Right hindlimb (tissue), 1 donor: ENCODE measurements at regions not wholly inside any gene's neighbourhood (a gene's known extent, or its start where the extent isn't known, plus 50 kb on each side); places are given as distances from the start of the nearest gene placed in this dataset.

ENCODE experiments used
- DNase-seq: peaks from one replicate; pipeline ENCODE4 v3.0.0-alpha.2; 2018

GRCh38 chr3:178048768-178049167 is 487.5 kb upstream of the KCNMB2 start:
- DNase-seq: no peak

GRCh38 chr3:178054471-178054870 is 481.8 kb upstream of the KCNMB2 start:
- DNase-seq: no peak

DNA sequence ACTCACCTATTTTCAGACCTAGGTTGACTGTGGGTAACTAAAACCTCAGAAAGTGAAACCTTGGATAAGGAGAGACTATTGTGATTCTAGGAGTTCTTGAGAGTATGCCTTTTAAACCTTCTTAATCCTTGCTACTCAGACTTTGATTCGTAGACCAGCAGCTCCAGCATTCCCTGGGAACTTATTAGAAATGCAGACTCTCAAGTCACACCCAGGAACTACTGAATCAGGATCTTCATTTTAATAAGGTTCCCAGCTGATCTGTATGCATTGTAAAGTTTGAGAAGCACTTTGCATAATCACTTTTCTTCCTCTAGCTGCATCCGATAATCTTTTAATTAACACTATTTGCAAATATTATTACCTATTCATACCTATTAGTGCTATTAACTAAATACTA is 480.3 kb upstream of the KCNMB2 start:
- no peak for DNase-seq

DNA sequence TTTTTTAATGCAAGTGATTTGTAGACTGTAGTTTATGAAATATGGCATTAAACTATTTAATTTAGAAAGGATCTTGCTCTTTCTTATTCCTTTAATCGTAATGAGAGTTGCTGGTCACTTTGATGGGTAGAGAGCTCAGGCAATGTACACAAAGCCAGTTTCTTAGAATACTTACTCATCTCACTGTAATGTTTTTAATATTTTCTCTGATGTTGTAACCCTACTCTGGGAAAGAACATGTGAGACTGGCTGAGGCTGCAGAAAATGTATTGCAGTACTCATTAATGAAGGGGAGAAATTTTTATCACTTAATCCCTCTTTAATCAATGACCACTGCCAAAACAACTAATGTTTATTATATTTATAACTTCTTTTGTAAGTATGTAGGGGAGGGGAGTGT is 479.4 kb upstream of the KCNMB2 start:
- no peak for DNase-seq

GRCh38 chr3:178058629-178059028 is 477.6 kb upstream of the KCNMB2 start:
- no peak for DNase-seq

- DNase-seq: no peak
Observed at GRCh38 chr3:178059119-178059518, 477.1 kb upstream of the KCNMB2 start.

DNA sequence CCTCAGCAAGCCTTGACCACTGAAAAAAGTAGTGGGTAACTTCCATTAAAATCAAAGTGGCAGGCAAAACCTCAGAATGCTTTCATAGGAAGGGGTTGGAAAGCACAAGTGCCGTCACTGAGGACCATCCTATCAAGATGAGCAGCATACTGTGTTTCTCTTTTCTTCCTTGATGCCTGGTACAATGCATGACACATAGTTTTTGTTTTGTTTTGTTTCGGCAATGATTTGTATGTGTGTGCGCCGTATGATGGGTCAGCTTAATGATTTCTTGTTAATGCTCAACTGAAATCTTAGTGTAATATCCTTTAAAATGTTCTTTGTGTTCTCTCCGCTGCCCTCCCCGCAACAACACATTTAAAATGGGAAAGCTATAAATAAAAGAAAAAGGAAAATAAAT is 476.4 kb upstream of the KCNMB2 start:
- no peak for DNase-seq

DNA sequence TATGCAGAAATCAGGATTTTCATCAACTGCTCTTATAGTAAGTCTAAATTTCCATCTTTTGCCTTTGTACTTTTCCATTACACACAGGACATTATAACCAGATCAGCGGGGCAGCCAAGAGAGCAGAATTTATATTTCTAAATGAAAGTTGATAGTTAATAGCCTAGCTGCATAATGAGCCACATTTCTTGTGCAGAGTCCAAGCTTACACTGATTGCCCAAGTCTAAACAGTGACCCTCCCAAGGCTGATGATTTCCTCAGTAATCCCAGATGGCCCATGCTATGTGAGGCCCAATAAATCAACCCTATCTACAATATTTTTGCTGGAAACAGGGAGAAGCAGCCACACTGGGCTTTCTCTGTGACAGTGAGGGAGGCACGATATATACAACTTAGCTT is 475.8 kb upstream of the KCNMB2 start:
- DNase-seq: peak; percentile 50

GRCh38 chr3:178062126-178062525 is 474.1 kb upstream of the KCNMB2 start:
- DNase-seq: no peak

GRCh38 chr3:178063461-178063860 is 472.8 kb upstream of the KCNMB2 start:
- no peak for DNase-seq

- no peak for DNase-seq
Observed at GRCh38 chr3:178067721-178068120, 468.5 kb upstream of the KCNMB2 start.

DNA sequence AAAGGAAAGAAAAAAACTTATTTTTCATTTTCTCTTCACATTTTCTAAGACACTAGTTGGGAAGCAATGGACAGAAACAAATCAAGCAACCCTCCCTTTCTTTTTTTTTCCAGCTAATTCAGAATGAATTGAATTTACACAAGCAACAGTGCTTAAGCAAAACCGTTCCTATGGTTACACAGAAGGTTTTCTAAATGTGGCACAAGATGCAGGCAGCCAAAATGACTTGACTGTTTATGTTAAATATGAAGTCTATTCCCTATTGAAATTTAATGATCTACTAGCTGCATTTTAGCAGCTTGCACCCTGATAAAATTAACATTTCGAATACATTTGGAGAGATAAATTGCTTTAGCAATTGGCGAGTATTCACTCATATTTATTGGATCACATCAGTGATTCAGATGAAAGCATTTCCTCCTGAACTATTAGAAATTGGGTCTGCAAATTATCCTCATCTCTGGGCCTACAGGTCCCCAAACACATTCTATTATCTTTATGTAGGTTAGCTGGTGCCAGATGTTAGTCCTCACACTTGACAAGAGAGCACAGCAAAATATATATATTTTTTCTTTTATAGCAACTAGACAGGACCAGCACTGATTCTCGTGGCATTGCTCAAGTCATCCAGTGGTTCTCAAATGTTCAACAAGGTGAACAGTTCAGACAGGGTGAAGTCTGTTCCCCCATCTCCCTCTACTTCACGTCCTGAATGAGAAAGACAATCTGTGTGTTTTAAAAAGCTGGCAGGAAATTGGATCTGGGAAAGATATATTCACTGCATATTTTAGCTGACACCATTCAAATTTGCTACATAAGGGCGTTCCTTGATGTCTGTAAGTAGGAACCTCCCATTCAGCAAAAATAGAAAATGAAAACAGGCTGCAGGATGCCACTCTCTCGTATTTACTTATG is 463.6 kb upstream of the KCNMB2 start:
- no peak for DNase-seq

GRCh38 chr3:178073366-178073765 is 462.9 kb upstream of the KCNMB2 start:
- DNase-seq: no peak

GRCh38 chr3:178075344-178075743 is 460.9 kb upstream of the KCNMB2 start:
- no peak for DNase-seq

- DNase-seq: peak; percentile 76
Observed at GRCh38 chr3:178078953-178079352, 457.3 kb upstream of the KCNMB2 start.

DNA sequence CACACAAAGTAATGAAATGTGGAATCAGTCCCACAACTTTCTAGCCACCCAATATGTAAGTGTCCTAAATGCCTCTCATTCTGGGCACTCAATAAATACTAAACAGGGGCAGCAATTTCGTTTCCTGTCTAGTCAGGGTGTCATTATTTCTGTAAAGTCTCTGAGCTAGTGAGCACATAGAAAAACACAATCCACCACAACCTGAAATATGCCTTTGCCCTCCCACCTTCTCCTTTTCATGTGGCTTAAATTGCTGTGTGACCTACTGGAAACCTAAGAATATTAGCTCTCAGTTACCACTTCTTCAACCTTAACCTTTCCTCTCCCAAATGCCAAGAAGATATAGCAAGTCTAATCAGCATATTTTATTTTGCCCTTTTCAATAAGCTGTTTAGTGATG is 456.3 kb upstream of the KCNMB2 start:
- DNase-seq: no peak

DNA sequence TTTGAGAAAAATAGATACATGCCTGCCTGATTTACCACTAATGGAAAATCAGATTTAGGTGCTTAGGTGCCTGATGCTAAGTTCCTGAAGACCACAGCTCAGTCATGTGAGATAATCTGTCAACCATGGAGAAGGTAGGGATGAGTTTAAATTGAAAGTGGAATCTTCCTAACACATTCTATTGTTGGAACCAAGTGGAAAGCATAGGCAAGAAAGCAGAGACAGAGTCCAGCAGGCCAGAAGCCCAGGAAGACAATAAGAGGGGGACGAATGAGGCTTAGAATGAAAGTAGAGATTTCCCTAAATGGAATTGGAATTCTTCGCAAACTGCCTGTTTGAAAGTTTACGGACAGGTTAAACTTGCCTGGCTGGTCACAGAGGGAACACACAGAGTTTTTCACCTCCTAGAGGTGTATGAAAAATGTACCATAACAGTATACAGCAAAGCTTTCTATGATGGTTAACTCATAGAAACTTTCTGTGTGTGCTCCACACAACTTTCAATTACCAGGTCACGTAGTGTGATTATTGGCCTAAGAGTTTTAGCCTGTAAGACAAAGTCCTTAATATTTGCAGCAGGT is 453.8 kb upstream of the KCNMB2 start:
- DNase-seq: no peak

DNA sequence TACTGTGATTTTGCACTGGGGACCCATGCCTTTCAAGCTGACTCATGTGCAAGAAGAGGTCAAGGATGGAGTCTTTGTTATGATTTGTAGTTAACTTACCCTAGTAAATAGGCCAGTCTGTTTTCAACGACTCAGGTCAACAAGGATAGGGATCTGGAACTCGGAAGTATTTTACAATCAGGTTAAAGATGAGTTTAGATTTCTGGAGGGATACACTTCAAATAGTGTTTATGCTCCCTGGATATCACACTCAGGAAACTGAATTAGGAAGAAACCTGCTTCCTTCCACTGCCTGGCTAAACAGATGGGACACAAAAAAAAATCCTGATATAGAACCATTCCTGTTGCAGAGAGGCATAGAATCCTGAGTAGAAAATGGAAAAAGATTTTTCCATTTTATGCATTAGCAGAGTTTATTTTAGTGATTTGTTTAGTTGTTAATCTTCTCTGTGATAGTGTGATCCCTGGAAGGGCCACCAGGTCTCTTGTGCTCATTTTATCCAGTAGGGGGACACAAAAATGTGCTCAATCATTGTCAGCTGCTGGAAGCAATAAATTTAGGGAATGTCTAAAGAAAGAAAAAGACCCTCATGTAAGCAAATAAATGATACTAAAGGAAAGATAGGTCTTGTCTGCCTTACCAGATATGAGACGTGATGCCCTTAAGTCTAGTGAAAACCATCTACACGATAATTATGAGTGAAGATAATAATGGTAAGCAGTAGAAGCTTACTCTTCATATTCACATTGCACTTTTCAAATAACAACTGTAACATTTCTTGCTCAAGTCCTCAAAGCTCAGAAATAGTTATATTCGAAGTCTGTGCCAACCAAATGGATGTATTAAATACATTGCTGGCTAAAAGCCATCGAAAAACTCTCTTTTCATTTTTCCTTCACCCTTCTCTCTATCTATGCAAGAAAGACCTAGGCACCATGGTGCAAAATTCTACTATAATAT is 452.1 kb upstream of the KCNMB2 start:
- DNase-seq: no peak

DNA sequence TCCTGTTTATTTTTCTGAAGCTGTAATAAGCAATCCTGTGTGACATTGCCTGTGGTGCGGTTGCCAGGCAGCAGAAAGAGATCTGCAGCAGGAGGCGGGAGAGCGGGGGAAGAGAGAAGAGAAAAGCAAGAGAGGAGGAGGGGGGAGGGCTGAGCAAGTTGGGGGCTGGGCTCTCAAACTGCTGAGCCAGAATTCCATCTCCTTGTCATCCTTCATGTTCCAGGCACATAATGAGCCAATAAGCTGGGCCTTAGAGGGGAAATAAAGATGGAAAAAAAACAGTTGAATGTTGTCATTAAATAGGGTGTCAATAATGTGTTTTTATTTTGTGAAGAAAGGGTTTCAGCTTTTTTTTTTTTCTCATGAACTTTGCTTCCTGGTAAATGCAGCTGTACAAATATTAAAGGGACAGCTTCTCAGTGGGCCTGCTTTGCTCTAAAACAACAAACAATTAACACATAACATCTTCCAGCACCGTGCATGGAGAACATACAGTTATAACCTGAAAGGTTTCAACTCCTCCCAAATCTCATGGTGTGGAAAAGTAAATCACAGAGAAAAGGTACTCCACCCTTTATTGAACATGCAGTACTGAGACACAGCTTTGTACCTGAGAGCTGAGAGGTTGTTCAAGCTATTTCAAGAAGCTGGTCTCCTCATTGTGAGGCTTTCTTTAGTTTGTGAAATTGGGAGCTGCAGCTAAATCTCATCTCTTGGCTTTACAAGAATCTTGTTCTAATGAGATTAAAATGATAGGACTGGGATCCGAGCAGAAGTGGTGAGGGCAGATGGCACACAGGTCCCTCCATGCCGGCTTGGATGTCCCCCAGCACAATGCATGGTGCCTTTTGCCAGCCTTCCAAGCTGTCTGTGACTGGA is 451.1 kb upstream of the KCNMB2 start:
- DNase-seq: peak; percentile 93

- no peak for DNase-seq
Observed at GRCh38 chr3:178085817-178086123, 450.5 kb upstream of the KCNMB2 start.

DNA sequence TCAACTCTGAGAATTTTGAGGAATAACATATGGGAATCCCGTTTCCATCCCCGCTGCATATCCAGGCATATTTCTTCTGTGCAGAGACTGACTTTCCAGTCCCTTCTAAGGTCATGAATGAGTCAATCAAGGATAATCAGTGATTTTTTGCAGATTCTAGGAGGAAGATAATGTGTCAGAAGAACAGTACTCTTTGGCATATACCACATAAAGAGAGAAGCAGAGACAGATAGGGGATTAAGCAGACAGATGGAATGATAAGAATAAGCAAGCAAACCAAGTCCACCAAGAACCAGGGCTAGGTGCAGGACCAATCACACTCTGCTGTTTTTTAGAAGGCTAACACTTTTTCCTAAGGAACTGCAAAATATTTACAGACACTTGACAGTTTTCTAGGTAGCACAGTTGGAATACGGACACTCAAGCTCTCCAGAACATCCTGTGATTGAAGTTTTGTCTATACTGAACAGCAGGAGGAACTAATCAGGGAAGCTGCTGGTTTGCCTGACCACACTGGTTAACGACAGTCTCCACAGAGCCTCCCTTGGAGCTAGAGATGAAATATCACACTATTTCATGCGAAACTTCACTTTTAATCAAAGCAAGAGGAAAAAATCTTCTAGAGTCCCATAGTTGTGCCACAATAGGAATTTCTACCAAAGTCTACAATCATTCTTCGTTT is 450.0 kb upstream of the KCNMB2 start:
- no peak for DNase-seq

GRCh38 chr3:178087376-178087775 is 448.9 kb upstream of the KCNMB2 start:
- no peak for DNase-seq
